ENCODE measurements at regions not wholly inside any gene's neighbourhood (a gene's known extent, or its start where the extent isn't known, plus 50 kb on each side); places are given as distances from the start of the nearest gene placed in this dataset.
A peak's percentile ranks its signal among the peaks of the same experiment; 100 is the strongest.
"Not testable (repeated sequence)": the region's sequence is repeated elsewhere in the genome, so short reads cannot be mapped to it uniquely, and the experiment has no call there.

- DNase-seq (ENCODE audit: low read depth) = not testable (repeated sequence)
Measured at GRCh38 chr4:30148828-30149227, 571.3 kb upstream of the PCDH7 start.

- DNase-seq (ENCODE audit: low read depth) = not testable (repeated sequence)
Measured at GRCh38 chr4:30149539-30149938, 570.6 kb upstream of the PCDH7 start.

GRCh38 chr4:30153427-30153826 is 566.7 kb upstream of the PCDH7 start:
- no peak for DNase-seq (ENCODE audit: low read depth)

GRCh38 chr4:30160140-30160539 is 560.0 kb upstream of the PCDH7 start:
- DNase-seq (ENCODE audit: low read depth) = no peak

- DNase-seq (ENCODE audit: low read depth) = peak; percentile 10
Measured at GRCh38 chr4:30172416-30172815, 547.8 kb upstream of the PCDH7 start.

GRCh38 chr4:30181512-30181911 is 538.7 kb upstream of the PCDH7 start:
- no peak for DNase-seq (ENCODE audit: low read depth)

GRCh38 chr4:30181918-30182317 is 538.3 kb upstream of the PCDH7 start:
- peak; percentile 3 for DNase-seq (ENCODE audit: low read depth)

GRCh38 chr4:30182786-30183185 is 537.4 kb upstream of the PCDH7 start:
- DNase-seq (ENCODE audit: low read depth) = peak; percentile 0

- no peak for DNase-seq (ENCODE audit: low read depth)
Measured at GRCh38 chr4:30191902-30192301, 528.3 kb upstream of the PCDH7 start.

- DNase-seq (ENCODE audit: low read depth) = no peak
Measured at GRCh38 chr4:30207389-30207788, 512.8 kb upstream of the PCDH7 start.

GRCh38 chr4:30208731-30209435 is 511.3 kb upstream of the PCDH7 start:
- peak; percentile 47 for DNase-seq (ENCODE audit: low read depth)

GRCh38 chr4:30215973-30216372 is 504.2 kb upstream of the PCDH7 start:
- not testable (repeated sequence) for DNase-seq (ENCODE audit: low read depth)

GRCh38 chr4:30245140-30245539 is 475.0 kb upstream of the PCDH7 start:
- DNase-seq (ENCODE audit: low read depth) = no peak

- DNase-seq (ENCODE audit: low read depth) = no peak
Measured at GRCh38 chr4:30256116-30256832, 463.9 kb upstream of the PCDH7 start.

- DNase-seq (ENCODE audit: low read depth) = no peak
Measured at GRCh38 chr4:30258949-30259348, 461.2 kb upstream of the PCDH7 start.

GRCh38 chr4:30262379-30262778 is 457.8 kb upstream of the PCDH7 start:
- DNase-seq (ENCODE audit: low read depth) = no peak

- DNase-seq (ENCODE audit: low read depth) = no peak
Measured at GRCh38 chr4:30264465-30264864, 455.7 kb upstream of the PCDH7 start.

- no peak for DNase-seq (ENCODE audit: low read depth)
Measured at GRCh38 chr4:30265716-30266115, 454.5 kb upstream of the PCDH7 start.

- no peak for DNase-seq (ENCODE audit: low read depth)
Measured at GRCh38 chr4:30268370-30268769, 451.8 kb upstream of the PCDH7 start.

- DNase-seq (ENCODE audit: low read depth) = no peak
Measured at GRCh38 chr4:30269850-30270249, 450.3 kb upstream of the PCDH7 start.

- DNase-seq (ENCODE audit: low read depth) = no peak
Measured at GRCh38 chr4:30281986-30282385, 438.2 kb upstream of the PCDH7 start.

GRCh38 chr4:30283336-30283735 is 436.8 kb upstream of the PCDH7 start:
- no peak for DNase-seq (ENCODE audit: low read depth)

- DNase-seq (ENCODE audit: low read depth) = no peak
Measured at GRCh38 chr4:30294295-30294694, 425.9 kb upstream of the PCDH7 start.

GRCh38 chr4:30295652-30296051 is 424.5 kb upstream of the PCDH7 start:
- no peak for DNase-seq (ENCODE audit: low read depth)
